HG02973 (cell line): ENCODE measurements at regions not wholly inside any gene's neighbourhood (a gene's known extent, or its start where the extent isn't known, plus 50 kb on each side); places are given as distances from the start of the nearest gene placed in this dataset.

Source experiments
- ATAC-seq: cut with Tn5 transposase; IDR thresholded peaks from one replicate; pipeline ENCODE4 v1.9.1; 2021; ENCODE audit warnings: moderate library complexity; ENCODE audit not compliant: unreplicated experiment

DNA sequence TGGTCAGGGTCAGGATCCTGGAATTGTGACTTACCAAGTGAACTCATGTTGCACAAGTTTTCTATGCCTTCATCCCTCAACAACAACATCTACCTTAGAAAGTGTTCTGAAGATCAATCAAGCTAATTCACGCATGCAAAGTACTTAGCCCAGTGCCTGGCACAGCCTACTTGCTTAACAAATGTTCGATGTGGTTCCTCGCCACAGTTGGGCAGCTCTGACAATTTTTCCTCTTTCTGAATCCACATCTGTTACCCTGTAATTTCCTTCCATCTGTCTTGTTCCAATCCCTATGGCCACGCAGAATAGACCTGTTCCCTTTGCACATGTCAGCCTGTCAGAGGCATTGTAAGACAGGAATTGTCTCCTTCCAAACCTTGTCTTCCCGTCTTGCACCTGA lies 1415.2 kb downstream of the TBC1D22A start:
- ATAC-seq, result no peak

DNA sequence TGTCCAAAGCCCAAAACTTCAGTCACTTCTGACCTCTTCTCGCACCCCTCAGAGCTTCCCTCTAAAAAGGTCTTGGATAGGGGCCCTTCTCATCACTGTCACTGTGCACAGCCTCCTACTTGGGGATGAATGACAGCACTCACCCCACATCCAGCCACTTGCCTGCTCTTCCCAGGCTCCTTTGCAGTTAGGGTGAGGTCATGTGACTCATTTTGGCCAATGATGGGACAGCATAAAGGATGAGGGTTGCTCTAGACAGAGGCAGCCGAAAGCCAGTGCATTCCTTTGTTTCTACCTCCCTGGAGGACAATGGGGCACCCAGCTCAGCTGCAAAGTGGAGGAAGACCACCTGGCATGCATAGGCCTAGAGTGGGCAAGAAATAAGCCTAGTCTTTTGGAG lies 1413.3 kb downstream of the TBC1D22A start:
- no peak for ATAC-seq

DNA sequence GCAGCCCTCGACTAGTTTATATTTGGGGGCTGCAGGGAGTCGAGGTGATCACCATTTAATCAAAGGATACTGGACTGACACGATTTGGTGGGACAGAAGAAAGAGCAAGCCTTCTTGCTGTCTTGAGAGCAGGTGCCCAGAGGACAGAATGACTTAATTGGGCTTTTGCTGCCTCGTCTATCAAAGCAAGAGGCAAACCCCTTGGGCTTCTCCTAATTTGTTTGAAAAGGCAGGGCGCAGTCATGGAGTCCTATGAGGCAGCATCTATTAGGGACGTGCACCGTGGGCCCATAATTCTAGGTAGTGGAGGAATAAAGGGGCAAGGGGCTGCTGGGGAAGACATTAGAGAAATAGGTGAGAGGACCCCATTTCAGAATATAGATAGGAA lies 1411.3 kb downstream of the TBC1D22A start:
- no peak for ATAC-seq

DNA sequence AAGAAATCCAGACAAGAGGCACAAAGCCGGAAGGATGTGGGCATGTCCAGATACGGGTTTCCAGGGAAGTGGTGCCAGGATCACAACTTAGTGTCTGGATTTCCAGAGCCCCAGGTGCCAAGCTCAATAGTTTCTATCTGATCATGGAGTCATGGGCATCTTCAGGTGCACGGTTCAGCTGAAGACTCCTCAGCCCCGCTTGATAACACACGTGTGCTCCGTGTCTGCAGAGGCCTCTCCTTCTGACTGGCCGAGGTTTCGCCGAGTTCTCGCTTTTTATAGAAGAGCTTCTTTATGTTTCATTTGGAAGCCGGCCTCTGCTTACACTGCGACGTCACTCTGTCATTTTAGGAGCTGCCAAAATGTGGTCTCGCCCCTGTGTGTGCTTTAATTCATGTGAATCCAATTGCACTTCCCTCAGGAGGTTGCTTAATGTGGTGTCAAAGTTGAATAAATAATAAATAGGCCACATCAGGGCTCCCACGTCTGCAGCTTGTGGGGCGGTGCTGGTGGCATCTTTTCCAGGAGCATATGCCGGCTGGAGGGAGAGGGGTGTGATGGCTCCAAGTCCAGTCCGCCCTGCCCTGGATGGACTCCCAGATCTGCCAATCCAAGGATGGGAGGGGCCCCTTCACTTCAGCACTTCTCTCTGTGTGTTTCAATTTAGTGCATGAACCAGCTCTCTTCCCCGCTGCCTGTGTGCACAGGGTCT lies 1410.8 kb downstream of the TBC1D22A start:
- no peak for ATAC-seq

DNA sequence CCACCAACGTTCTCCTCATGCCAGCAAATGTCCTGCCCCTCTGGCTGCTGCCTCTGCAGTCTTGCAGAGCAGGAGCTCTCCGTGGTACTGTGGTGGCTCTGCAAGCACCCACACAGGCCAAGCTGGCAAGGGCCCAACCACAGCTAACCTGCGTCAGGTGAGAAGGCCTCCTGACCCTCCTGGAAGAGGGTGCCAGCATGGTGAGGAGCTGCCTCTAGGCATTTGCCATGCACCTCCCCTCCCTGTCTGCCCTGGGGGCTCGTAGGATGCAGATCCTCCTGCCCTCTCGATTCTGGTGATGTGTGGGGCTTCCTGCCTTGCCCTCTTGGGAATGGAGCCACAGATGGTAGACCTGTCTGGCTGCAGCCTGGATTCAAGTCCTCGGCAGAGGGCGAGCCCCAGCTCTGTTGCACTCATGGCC lies 1408.8 kb downstream of the TBC1D22A start:
- no peak for ATAC-seq

DNA sequence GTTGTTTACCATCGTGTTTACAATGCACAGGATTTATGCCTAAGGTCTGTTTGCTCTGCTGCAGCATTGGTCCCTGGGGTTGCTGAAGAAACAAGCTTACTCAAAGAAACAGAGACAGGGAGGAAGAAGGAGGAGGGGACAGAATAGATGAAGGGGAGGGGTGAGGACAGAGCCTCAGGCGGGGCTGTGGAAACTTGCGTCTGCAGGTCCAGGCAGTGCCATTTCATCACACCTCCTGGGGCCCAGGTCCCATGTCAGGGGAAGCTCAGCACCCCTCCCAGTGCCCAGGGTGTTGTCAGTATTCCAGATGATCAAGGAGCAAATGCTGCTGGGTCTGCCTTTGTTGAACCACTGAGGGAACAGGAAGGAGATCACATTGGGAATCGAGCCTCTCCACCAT lies 1406.8 kb downstream of the TBC1D22A start:
- no peak for ATAC-seq

DNA sequence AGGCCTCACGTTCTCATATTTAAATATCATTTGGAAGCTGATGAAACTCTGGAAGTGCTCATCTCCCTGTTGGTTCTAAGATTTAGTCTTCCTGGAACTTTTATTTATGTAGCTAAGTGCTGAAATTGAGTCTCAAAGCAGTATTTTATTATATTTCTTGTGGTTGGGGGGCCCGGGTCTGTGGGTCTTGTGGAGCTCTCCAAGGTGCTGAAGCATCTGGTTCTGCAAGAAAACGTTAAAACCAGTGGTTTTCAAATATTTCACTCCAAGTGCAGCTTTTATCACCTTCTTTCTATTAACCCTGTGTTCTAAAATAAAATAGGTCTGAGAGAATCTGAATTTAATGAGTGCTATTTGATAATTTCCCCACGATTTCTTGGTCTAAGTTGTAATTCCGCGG lies 1404.8 kb downstream of the TBC1D22A start:
- ATAC-seq, result no peak

DNA sequence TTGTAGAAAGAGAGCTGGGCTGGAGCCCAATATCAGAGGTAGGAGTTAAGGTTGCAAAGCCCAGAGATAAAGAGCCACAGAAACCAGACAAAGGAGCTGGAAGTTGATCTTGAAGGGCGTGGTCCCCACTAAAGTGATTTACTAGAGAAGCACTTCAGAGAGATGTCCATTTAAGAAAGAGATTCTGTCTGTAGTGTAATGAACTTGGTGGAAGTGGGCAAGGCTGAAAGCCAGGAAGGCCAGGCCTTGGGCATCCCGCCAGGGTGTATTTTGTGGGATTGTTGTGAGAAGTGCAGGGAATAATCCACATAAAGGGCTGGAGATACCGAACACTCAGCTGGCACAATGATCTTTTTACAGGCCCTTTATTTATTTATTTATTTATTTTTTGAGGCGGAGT lies 1398.8 kb downstream of the TBC1D22A start:
- ATAC-seq, result no peak

DNA sequence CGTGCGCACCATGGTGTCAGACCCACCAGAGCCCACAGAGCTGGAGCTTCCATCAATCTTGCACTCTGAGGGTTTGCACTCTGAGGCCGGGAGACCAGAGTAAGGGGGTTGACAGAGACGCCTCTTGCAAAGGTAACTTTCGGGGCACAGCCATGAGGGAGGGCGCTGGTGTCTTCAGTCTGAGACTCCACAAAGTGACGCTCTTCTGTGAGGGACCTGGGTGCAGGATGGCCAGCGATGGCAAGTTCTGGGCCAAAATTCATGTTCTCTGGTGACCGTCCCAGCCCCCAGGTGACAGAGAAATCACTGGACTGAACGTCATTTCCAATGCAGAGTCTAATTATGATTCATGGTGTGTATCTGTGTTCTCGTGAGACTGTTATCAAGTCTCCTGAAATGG lies 1395.2 kb downstream of the TBC1D22A start:
- ATAC-seq, result no peak

DNA sequence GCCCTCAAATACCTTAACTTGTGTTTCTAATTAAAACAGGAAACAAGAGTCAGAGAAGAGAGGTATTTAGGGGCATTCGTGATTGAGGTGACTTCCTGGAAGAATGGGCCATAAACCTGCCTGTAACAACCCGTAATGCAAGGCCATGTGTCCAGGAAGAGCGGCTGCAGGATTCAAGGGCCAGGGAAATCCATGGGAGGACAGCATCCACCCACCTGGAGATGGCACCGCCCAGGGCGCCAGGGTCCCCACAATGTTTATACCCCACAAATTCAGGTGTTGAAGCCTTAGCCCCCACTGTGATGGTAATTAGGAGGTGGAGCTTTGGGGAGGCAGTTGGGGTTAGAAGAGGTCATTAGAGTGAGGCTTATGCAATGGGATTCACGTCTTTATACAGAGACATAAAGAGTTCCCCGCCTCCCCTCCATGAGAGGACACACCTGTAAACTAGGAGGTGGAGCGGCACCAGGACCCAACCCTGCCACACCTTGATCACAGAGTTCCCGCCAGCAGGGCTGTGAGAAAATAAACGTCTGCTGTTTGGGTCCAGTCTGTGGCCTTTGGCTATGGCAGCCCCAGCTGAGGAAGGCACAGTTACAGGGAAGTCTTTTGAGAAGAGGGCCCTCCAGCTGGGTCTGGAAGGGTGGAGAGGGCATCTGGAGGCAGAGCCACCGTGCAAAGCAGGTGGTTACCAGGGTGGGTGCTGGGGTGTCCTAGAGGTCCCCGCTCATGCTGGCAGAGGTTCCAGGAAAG lies 1394.3 kb downstream of the TBC1D22A start:
- no peak for ATAC-seq

DNA sequence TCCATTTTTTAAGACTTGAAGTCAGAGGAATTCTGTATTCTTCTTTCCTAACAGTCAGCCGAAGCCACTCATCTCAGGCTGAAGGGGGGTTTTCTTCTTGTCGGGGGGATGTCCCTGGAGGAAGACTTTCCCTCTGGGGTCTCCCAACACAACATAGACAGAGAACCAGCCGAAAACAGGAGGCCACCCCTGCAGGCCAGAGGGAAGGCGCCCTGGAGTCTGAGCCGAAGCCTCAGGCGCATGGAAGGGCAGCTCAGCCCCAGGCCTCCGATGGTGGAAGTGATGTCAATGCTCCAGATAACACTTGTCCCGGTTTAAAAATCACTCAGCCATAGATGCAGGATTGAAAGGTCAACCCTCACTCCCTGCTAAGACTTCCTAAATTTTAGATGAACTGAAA lies 1393.0 kb downstream of the TBC1D22A start:
- ATAC-seq, result no peak

DNA sequence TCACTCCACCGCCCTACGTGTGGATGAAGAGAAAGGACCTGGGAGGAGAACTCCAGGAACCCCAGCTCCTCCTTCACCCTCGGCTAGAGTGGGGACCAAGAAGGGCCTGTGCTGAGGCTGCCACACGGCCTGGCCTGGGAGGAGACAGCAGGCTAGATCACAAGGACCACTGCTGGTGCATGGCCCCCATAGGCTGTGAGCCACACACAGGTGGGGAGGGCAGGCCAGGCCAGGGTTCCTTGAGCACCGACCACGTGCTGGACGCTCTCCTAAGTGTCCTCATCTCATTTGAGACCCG lies 1392.4 kb downstream of the TBC1D22A start:
- ATAC-seq, result no peak

DNA sequence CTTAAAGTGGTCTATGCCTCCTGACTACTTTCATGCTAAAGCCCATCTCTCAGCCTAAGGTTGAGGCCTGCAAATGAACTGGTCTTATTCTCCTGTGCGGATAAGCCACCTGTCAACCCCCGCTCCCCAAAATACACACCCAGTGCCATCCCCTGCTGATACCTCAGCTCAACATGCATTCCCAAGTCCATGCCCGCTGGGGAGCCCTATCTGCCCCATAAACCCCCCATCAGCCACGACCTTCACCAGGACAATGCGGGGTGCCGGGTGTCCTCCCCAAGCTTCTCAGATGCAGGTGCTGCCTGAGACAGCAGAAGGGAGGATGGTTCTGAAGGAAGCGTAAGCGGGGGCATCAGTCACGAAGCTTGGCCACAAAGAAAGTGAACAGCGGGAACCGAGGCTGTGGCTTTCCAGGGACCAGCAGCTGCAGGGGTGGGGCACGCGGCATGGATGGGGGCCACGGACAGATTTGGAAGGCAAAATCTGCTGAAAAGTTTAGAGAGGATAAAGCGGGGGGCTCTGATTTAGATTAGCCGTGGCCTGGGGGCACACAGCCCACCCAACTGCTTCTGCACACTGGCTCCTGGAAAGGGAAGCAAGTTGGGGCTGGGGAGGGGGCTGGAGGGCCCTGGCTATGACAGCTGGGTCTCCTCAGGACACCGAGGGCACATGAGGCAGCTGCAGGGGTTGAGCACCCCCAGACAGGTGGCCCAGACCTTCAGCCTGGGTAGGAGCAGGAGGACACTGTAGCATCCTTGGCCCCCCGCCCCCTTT lies 1391.9 kb downstream of the TBC1D22A start:
- no peak for ATAC-seq

DNA sequence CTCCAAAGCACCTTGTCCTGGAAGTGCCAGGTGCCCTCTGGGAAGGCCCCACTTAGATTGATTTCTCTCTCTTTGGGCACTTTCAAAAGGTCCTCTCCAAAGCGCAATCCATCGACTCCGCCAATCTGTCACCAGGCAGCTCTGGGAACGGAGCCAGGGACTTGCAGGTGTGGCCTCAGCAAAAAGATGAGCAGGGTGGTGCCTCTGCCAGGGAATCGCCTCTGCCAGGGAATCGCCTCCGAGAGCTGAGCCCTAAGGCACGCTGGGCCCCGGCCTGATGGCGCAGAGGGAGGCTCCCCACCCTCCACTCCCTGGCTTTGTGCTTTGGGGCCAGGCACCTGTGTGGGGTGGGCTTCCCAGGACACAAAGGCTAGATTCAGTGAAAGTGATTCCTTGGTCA lies 1391.3 kb downstream of the TBC1D22A start:
- no peak for ATAC-seq

DNA sequence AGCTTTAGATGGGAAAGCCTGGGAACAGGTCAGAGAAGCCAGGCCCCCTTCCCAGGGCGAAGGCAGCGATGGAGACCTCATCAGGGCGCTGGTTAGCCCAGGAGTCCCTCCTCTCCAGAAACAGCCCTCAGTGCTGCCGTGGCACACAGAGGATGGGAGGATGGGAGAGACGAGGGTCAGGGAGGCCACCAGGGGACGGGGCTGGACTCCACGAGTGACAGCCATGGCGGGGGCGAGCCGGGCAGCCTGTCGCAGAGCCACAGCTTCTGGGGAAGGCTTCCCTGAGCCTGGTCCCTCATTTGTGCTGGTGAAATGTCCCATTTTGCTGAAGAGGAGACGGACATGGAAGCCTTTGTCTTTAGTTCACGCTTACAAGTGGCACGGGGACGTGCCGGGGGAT lies 1390.5 kb downstream of the TBC1D22A start:
- ATAC-seq, result no peak

DNA sequence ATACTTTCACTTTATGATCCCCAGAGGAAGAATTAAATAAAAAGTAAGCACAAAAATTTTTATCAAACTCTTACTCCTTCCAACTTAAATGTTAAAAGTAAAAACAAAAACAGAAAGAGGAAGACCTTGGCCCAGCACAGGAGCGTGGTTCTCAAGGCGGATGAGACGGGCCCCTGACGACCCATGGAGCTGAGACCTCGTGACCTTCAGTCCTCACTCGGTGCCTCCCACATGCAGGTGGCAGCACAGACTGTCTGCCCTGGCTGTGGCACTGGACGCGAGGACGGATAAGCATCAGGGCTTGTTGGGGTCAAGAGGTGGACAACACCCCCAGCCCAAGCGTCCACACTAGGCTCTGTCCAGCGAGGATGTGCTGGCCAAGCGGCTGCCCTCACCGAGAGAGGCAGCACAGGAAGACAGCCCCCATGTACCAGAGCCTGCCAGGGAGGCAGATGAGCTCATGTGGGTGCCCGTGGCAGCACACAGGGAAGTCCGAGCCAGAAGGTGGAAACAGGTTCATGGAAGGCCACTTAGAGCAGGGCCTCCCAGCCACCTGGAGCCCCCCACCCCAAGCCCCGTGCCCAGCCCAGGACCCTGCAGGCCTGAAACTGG lies 1389.8 kb downstream of the TBC1D22A start:
- ATAC-seq, result no peak

DNA sequence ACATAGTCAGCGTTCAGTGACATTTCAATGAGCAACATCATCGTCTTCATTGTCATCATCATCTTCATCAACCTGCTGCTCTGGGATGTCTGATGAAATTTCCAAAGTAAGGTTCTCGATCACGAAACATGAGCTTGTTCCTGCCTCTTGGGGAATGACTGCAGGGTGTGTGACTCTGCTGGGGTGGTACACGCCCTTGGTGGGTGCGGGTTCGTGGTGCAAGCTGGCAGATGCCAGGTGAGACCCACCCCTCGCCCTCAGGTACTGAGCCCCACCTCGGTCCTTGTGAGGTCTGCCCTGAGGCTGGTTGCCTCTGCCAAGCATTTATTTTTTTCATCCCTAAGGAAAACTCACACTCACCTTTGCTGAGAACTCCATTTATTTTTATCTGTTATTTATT lies 1389.2 kb downstream of the TBC1D22A start:
- no peak for ATAC-seq

DNA sequence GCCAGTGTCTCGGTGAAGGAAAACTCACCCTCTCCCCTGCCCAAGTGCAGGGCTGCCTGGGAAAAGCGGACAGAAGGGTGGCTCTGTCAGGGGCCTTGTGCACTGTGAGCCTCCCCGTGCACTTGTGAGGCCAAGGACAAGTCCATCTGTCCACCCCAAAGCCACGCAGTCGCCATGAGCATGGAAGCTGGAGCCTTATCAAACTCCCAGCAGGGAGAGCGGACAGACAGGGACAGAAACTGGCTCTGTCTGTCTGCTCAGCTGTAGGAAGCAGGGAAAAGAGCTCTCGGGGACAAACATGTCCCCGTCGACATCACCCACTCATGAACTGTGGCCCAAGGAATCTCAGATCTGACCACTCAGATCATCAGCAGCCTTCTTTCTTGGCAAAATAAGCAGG lies 1385.4 kb downstream of the TBC1D22A start:
- no peak for ATAC-seq

DNA sequence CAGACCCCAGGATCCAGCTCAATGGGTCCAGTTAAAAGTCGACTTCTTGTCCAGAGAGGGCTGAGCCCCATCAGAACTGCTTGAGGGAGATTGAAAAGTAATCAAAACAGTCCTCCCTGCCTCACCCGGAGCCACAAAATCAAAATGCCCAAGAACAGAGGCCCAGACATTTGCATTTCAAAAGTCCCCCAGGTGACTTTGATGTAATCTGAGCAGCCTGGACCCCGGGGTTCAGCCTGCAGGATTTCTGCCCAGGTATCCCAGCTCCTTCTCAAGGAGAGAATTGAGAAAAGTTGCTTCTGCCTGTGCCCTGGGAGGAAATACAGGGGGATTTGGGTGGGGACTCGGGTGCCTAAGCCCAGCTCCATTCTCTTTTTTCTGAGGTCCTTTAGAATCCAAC lies 1385.0 kb downstream of the TBC1D22A start:
- no peak for ATAC-seq

DNA sequence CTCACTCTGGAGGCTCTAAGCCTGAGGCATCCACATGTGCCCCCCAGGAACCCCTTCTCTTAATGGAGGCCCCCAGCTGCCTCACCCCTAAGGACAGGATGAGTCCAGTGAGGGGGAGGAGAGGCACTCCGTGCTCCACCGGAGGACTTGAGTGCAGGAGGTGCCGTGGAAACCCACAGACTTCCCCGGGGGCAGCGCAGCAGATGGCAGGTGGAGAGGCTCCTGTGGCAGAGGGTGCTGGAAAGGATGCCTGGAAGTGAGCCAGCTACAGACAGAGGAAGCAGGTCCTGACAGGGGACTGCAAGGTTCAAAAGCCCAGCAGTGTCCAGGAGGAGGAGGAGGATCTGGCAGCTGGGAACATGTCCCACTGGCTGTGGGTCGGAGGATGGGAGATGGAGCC lies 1384.0 kb downstream of the TBC1D22A start:
- ATAC-seq, result no peak

DNA sequence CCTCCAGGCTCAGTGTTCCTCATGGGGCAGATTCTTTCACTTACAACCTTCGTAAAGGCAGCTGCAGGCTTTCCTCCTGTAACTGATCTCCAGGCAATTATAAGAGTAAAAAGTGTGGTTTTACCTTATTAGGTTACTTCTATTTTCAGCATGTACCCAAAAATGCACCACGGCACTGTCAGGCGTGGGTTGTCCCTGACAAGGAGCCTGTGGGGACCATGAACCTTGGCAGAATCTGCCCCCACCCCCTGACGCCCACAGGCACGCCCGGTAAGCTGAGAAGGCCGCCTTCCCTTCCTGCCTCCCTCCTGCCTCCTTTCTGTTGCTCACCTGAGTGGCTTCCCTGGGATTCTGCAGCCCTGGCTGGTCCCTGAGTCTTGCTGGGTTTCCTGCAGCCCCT lies 1383.3 kb downstream of the TBC1D22A start:
- no peak for ATAC-seq

DNA sequence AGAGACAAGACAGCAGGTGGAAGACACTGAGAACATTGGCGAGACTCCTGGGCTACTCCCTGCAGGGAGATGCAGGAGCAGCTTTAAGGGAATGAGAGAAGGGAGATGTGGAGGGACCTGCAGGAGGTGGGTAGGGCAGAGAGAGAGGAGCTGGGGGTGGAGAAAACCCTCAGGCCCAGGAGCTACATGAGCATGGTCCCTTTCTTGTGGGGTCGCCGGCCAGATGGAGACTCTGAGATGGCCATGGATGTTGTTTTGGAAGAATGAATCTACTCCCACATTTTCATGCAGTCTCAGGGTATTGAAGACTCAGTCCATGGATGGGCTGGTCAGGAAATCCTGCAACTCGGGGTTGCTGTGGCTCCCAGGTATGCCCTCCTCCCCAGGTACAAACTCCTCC lies 1381.9 kb downstream of the TBC1D22A start:
- ATAC-seq, result no peak
